ENCODE measurements at regions not wholly inside any gene's neighbourhood (a gene's known extent, or its start where the extent isn't known, plus 50 kb on each side); places are given as distances from the start of the nearest gene placed in this dataset.

DNA sequence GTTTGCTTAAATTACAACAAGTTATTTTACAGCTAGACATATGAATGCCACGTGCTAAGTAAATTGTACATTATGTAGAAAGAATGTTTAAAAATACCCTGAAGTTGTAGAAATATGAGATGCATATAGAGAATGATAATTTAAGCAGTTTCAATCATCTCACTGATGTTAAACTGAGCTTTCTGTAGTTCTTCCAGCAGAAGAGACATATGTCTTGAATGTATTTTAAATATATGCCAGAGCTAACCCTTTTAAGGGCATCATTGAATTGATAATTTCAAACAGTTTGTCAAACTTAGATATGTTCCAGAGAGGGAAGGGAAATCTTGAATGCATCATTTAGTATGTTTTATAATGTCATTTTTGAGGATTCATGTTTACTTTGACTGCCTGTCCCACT is 255.2 kb downstream of the MDFIC start:
- no peak for TF ChIP-seq EP300 (IDR thresholded peaks at IDR 0.05)
- no peak for TF ChIP-seq CTCF (IDR thresholded peaks at IDR 0.05)
- TF ChIP-seq POLR2A (IDR thresholded peaks at IDR 0.05) = no peak

Data from ovary (tissue), 3 donors.